ENCODE measurements at regions not wholly inside any gene's neighbourhood (a gene's known extent, or its start where the extent isn't known, plus 50 kb on each side); places are given as distances from the start of the nearest gene placed in this dataset.

DNA sequence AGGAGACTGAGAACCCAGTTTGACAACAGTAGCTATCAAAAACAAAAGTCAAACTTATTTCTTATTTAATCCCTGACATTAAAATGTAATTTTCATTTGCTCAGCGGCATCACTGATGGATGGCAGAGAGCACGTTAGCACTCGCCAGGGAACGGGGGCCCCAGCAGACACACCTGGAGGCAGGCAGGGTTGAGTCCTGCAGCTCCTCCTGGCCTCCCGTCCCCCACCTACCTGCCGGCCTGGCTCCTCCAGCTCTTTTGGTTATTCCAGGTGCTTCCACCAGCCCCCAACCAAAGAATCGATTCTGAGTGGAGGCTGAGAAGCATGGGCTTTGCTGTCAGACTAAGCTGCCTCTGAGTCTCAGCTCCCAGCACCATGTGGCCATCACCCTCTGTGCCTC, 113.6 kb downstream of the PHETA1 start:
- TF ChIP-seq, protein P1, sequence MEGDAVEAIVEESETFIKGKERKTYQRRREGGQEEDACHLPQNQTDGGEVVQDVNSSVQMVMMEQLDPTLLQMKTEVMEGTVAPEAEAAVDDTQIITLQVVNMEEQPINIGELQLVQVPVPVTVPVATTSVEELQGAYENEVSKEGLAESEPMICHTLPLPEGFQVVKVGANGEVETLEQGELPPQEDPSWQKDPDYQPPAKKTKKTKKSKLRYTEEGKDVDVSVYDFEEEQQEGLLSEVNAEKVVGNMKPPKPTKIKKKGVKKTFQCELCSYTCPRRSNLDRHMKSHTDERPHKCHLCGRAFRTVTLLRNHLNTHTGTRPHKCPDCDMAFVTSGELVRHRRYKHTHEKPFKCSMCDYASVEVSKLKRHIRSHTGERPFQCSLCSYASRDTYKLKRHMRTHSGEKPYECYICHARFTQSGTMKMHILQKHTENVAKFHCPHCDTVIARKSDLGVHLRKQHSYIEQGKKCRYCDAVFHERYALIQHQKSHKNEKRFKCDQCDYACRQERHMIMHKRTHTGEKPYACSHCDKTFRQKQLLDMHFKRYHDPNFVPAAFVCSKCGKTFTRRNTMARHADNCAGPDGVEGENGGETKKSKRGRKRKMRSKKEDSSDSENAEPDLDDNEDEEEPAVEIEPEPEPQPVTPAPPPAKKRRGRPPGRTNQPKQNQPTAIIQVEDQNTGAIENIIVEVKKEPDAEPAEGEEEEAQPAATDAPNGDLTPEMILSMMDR (IDR thresholded peaks at IDR 0.05) = no peak
- TF ChIP-seq POLR2A (IDR thresholded peaks at IDR 0.05) (no peak), EP300 (IDR thresholded peaks at IDR 0.05) (no peak), POLR2AphosphoS5 (IDR thresholded peaks at IDR 0.05) (no peak)

Measured in sigmoid colon (tissue), 4 donors.